Lung (tissue), 11 donors: ENCODE measurements at regions not wholly inside any gene's neighbourhood (a gene's known extent, or its start where the extent isn't known, plus 50 kb on each side); places are given as distances from the start of the nearest gene placed in this dataset.
"Not testable (repeated sequence)": the region's sequence is repeated elsewhere in the genome, so short reads cannot be mapped to it uniquely, and the experiment has no call there.

Experiments used
- ATAC-seq: fragments of 200-7000 bp; cut with Tn5 transposase; one replicate; pipeline ENCODE4 v1.9.1; 2020; ENCODE audit warnings: moderate number of reproducible peaks; ENCODE audit not compliant: insufficient read depth, low FRiP score
- DNase-seq, 3 donors: peaks; one replicate each; pipeline ENCODE4 v3.0.0-alpha.2; 2013 to 2017
- H3K27ac ChIP-seq, 2 donors: one replicate each; pipeline ENCODE4 v1.5.1; 2013; ENCODE audit warnings: mild to moderate bottlenecking in 2 of 2, moderate library complexity in 2 of 2, control low read depth in 1 of 2, inconsistent platforms in 1 of 2, low read depth in 1 of 2, low read length in 1 of 2
- H3K27me3 ChIP-seq, 3 donors: one replicate each; pipeline ENCODE4 v1.5.1; 2013; ENCODE audit warnings: low read length in 2 of 3; ENCODE audit not compliant: control insufficient read depth in 3 of 3, insufficient read depth in 3 of 3
- H3K36me3 ChIP-seq, 4 donors: one replicate each; pipeline ENCODE4 v1.5.1; 2013; ENCODE audit warnings: low read length in 4 of 4, mild to moderate bottlenecking in 1 of 4, moderate library complexity in 1 of 4; ENCODE audit not compliant: control insufficient read depth in 4 of 4, insufficient read depth in 4 of 4
- H3K4me1 ChIP-seq, 5 donors: one replicate each; pipeline ENCODE4 v1.5.1; 2013; ENCODE audit warnings: low read length in 5 of 5, mild to moderate bottlenecking in 2 of 5, moderate library complexity in 1 of 5; ENCODE audit not compliant: control insufficient read depth in 5 of 5, insufficient read depth in 5 of 5
- H3K4me3 ChIP-seq: one replicate; pipeline ENCODE4 v1.5.1; 2013; ENCODE audit warnings: mild to moderate bottlenecking, control low read depth, moderate library complexity
- H3K9ac ChIP-seq, 2 donors: one replicate each; pipeline ENCODE4 v1.5.1; 2013; ENCODE audit warnings: low read length in 2 of 2, control low read depth in 1 of 2; ENCODE audit not compliant: insufficient read depth in 1 of 2
- H3K9me3 ChIP-seq, 4 donors: one replicate each; pipeline ENCODE4 v1.5.1; 2013; ENCODE audit warnings: low read length in 3 of 4, mild to moderate bottlenecking in 1 of 4, moderate library complexity in 1 of 4; ENCODE audit not compliant: control insufficient read depth in 4 of 4, insufficient read depth in 3 of 4
- CTCF ChIP-seq: IDR thresholded peaks from 2 replicates; pipeline ENCODE4 v1.5.1; 2012; ENCODE audit warnings: mild to moderate bottlenecking; ENCODE audit errors: control extremely low read depth, extremely low read depth
- WGBS, 2 donors: extraction: QIAGEN DNeasy Blood & Tissue Kit; methylation state at CpG; one replicate each; pipeline ENCODE4 v1.1.7; 2013; 5-methylcytosine and 5-hydroxymethylcytosine counted together
- donor health status: control.
- donor health status: control.
- donor health status: Bipolar disorder and iron deficiency.
- donor health status: healthy.
- donor health status: DM: yes; HTN: yes; CAD: no.

GRCh38 chr3:30321065-30321464 is 285.3 kb upstream of the TGFBR2 start:
- WGBS, 2 donors = 89 to 90% methylated on average over 2 of the region's 2 CpGs
- peaks cover 0 to 2% (median 0%) of the 10 kb centered on the region in 4 donors for H3K9me3 ChIP-seq
- no peak for TF ChIP-seq CTCF
- ATAC-seq (no peak), DNase-seq (no peak)
- no peaks in the 10 kb centered on the region for H3K27me3 ChIP-seq
- no peaks in the 10 kb centered on the region for H3K36me3 ChIP-seq
- no peak overlapping the region for H3K4me3 ChIP-seq
- H3K4me1 ChIP-seq = no peaks in the 10 kb centered on the region
- H3K9ac ChIP-seq = no peak overlapping the region
- H3K27ac ChIP-seq = no peak overlapping the region

GRCh38 chr3:30323649-30324048 is 282.8 kb upstream of the TGFBR2 start:
- not testable (repeated sequence) for H3K4me1 ChIP-seq, H3K9ac ChIP-seq, H3K9me3 ChIP-seq, H3K27me3 ChIP-seq, H3K36me3 ChIP-seq, H3K4me3 ChIP-seq, DNase-seq, ATAC-seq, H3K27ac ChIP-seq
- WGBS, 2 donors = 97 to 99% methylated on average over 1 of the region's 1 CpG

GRCh38 chr3:30324587-30324986 is 281.8 kb upstream of the TGFBR2 start:
- no peak overlapping the region for H3K9ac ChIP-seq
- TF ChIP-seq CTCF = no peak
- no peaks in the 10 kb centered on the region for H3K4me1 ChIP-seq
- WGBS, 2 donors = 82 to 85% methylated on average over 1 of the region's 1 CpG
- no peaks in the 10 kb centered on the region for H3K27me3 ChIP-seq
- H3K4me3 ChIP-seq = no peak overlapping the region
- peak overlapping the region in 1 of 2 donors; percentile 53 for H3K27ac ChIP-seq
- ATAC-seq (no peak), DNase-seq (no peak)
- no peaks in the 10 kb centered on the region for H3K36me3 ChIP-seq
- peaks cover 0 to 2% (median 0%) of the 10 kb centered on the region in 4 donors for H3K9me3 ChIP-seq

- not testable (repeated sequence) for H3K27me3 ChIP-seq, H3K4me1 ChIP-seq, H3K27ac ChIP-seq, H3K36me3 ChIP-seq, H3K9ac ChIP-seq, H3K4me3 ChIP-seq, H3K9me3 ChIP-seq, DNase-seq, ATAC-seq
- 48 to 58% methylated on average over 1 of the region's 1 CpG for WGBS, 2 donors
Observed at GRCh38 chr3:30327976-30328375, 278.4 kb upstream of the TGFBR2 start.

- H3K27ac ChIP-seq, H3K9ac ChIP-seq, ATAC-seq, H3K36me3 ChIP-seq, H3K9me3 ChIP-seq, H3K27me3 ChIP-seq, H3K4me1 ChIP-seq, DNase-seq, H3K4me3 ChIP-seq: not testable (repeated sequence)
- WGBS, 2 donors = 93 to 100% methylated on average over 2 of the region's 2 CpGs
Observed at GRCh38 chr3:30328935-30329334, 277.5 kb upstream of the TGFBR2 start.
